ENCODE measurements at regions not wholly inside any gene's neighbourhood (a gene's known extent, or its start where the extent isn't known, plus 50 kb on each side); places are given as distances from the start of the nearest gene placed in this dataset.

DNA sequence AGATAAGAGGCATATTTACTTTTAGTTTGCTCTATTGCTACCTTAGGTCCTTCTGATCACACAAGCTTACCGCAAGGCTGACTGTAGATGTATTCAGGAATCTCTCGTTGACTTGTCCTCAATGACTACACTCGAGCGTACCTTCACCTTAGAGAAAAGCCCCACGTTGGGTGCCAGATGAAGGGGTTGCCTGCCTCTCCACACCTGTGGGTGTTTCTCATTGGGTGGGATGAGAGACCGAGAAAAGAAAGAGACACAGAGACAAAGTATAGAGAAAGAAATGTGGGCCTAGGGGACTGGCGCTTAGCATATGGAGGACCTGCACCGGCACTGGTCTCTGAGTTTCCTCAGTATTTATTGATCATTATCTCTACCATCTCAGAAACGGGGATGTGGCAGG is 51.8 kb downstream of the ASCL4 start:
- ChIA-PET POLR2A (no interaction called here), CTCF (no interaction called here)
- Histone ChIP-seq H3K4me3 (ENCODE audit: low read length) (no peak overlapping the region), H3K27ac (ENCODE audit: low read depth, low read length) (no peak overlapping the region), H3K4me1 (ENCODE audit: insufficient read depth, low read length) (no peaks in the 10 kb centered on the region), H3K36me3 (ENCODE audit: insufficient read depth, low read length) (no peaks in the 10 kb centered on the region), H3K27me3 (ENCODE audit: insufficient read depth, low read length, poor library complexity, severe bottlenecking) (no peaks in the 10 kb centered on the region), H3K9me3 (ENCODE audit: low read length) (peaks cover 7% of the 10 kb centered on the region)
- peaks cover 17 to 37% of the 10 kb centered on the region in 2 donors for H3K27me3 Mint-ChIP-seq
- H3K4me3 Mint-ChIP-seq, result no peak overlapping the region
- no peak for DNase-seq
- H3K9me3 Mint-ChIP-seq, result peaks cover 22 to 44% (median 39%) of the 10 kb centered on the region in 5 donors
- peaks cover 0 to 12% (median 2%) of the 10 kb centered on the region in 3 donors for H3K36me3 Mint-ChIP-seq
- H3K4me1 Mint-ChIP-seq, result peaks cover 0 to 2% (median 0%) of the 10 kb centered on the region in 3 donors
- H3K27ac Mint-ChIP-seq, result no peak overlapping the region

- Histone ChIP-seq H3K27ac (ENCODE audit: low read depth, low read length) (no peak overlapping the region), H3K27me3 (ENCODE audit: insufficient read depth, low read length, poor library complexity, severe bottlenecking) (no peaks in the 10 kb centered on the region), H3K4me1 (ENCODE audit: insufficient read depth, low read length) (no peaks in the 10 kb centered on the region), H3K4me3 (ENCODE audit: low read length) (no peak overlapping the region), H3K36me3 (ENCODE audit: insufficient read depth, low read length) (no peaks in the 10 kb centered on the region), H3K9me3 (ENCODE audit: low read length) (peaks cover 7% of the 10 kb centered on the region)
- CTCF ChIA-PET, result no interaction called here
- peaks cover 22 to 42% (median 27%) of the 10 kb centered on the region in 5 donors for H3K9me3 Mint-ChIP-seq
- H3K27ac Mint-ChIP-seq, result no peak overlapping the region
- no peak for DNase-seq
- H3K36me3 Mint-ChIP-seq, result peaks cover 0 to 12% (median 2%) of the 10 kb centered on the region in 3 donors
- POLR2A ChIA-PET, result no interaction called here
- no peak overlapping the region for H3K4me3 Mint-ChIP-seq
- peaks cover 17 to 45% of the 10 kb centered on the region in 2 donors for H3K27me3 Mint-ChIP-seq
- H3K4me1 Mint-ChIP-seq, result no peaks in the 10 kb centered on the region
These were observed 54.8 kb downstream of the ASCL4 start for GRCh38 chr12:107829271-107829670.

DNA sequence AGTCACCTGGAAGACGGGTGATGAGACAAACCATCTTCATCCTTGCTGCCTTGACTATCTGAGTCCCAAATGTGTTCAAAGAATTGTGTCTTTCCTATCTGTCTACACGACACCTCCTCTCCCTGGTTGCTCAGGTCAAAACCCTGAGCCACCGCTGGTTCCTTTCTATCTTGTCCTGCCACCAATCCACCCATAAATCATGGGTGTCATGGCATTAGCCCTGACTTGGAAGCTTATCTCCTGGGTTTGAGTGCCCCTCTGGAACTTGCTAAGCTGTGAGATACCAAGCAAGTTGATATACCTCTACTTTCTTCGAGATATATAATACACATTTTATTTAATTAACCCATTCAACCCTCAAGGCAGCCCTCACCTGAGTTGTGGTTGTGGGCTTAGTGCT is 57.9 kb downstream of the ASCL4 start:
- no peaks in the 10 kb centered on the region for H3K36me3 ChIP-seq (ENCODE audit: insufficient read depth, low read length)
- H3K9me3 ChIP-seq (ENCODE audit: low read length), result peaks cover 7% of the 10 kb centered on the region
- ChIA-PET CTCF (no interaction called here), POLR2A (no interaction called here)
- peak overlapping the region in 1 of 8 donors; percentile 55 for H3K27ac Mint-ChIP-seq
- H3K27me3 ChIP-seq (ENCODE audit: insufficient read depth, low read length, poor library complexity, severe bottlenecking), result no peaks in the 10 kb centered on the region
- no peak overlapping the region for H3K27ac ChIP-seq (ENCODE audit: low read depth, low read length)
- no peaks in the 10 kb centered on the region for H3K4me1 ChIP-seq (ENCODE audit: insufficient read depth, low read length)
- peaks cover 5 to 12% (median 9%) of the 10 kb centered on the region in 5 donors for H3K9me3 Mint-ChIP-seq
- peaks cover 0 to 7% (median 2%) of the 10 kb centered on the region in 3 donors for H3K36me3 Mint-ChIP-seq
- DNase-seq, result no peak
- H3K4me3 ChIP-seq (ENCODE audit: low read length), result no peak overlapping the region
- H3K4me1 Mint-ChIP-seq, result no peaks in the 10 kb centered on the region
- peaks cover 15 to 58% of the 10 kb centered on the region in 2 donors for H3K27me3 Mint-ChIP-seq
- no peak overlapping the region for H3K4me3 Mint-ChIP-seq

GRCh38 chr12:107840186-107840585 is 65.7 kb downstream of the ASCL4 start:
- H3K4me1 Mint-ChIP-seq, result peaks cover 0 to 4% (median 3%) of the 10 kb centered on the region in 3 donors
- Histone ChIP-seq H3K4me1 (ENCODE audit: insufficient read depth, low read length) (no peaks in the 10 kb centered on the region), H3K27me3 (ENCODE audit: insufficient read depth, low read length, poor library complexity, severe bottlenecking) (peaks cover 8% of the 10 kb centered on the region), H3K27ac (ENCODE audit: low read depth, low read length) (no peak overlapping the region), H3K9me3 (ENCODE audit: low read length) (no peaks in the 10 kb centered on the region), H3K36me3 (ENCODE audit: insufficient read depth, low read length) (no peaks in the 10 kb centered on the region), H3K4me3 (ENCODE audit: low read length) (no peak overlapping the region)
- H3K27me3 Mint-ChIP-seq, result peaks cover 16 to 33% of the 10 kb centered on the region in 2 donors
- H3K27ac Mint-ChIP-seq, result no peak overlapping the region
- H3K9me3 Mint-ChIP-seq, result no peaks in the 10 kb centered on the region
- no peak overlapping the region for H3K4me3 Mint-ChIP-seq
- DNase-seq, result no peak
- H3K36me3 Mint-ChIP-seq, result no peaks in the 10 kb centered on the region
- POLR2A ChIA-PET, result no interaction called here
- CTCF ChIA-PET, result no interaction called here

GRCh38 chr12:107843351-107844311 is 69.1 kb downstream of the ASCL4 start:
- POLR2A ChIA-PET, result no interaction called here
- CTCF ChIA-PET, result no interaction called here
- no peaks in the 10 kb centered on the region for H3K9me3 Mint-ChIP-seq
- H3K36me3 ChIP-seq (ENCODE audit: insufficient read depth, low read length), result no peaks in the 10 kb centered on the region
- H3K27ac ChIP-seq (ENCODE audit: low read depth, low read length), result no peak overlapping the region
- H3K4me1 Mint-ChIP-seq, result peaks cover 0 to 4% (median 3%) of the 10 kb centered on the region in 3 donors
- no peak overlapping the region for H3K4me3 ChIP-seq (ENCODE audit: low read length)
- no peak for DNase-seq
- no peaks in the 10 kb centered on the region for H3K9me3 ChIP-seq (ENCODE audit: low read length)
- H3K27me3 Mint-ChIP-seq, result peaks cover 33 to 43% of the 10 kb centered on the region in 2 donors
- peak overlapping the region in 2 of 7 donors; percentile 23 to 53 for H3K4me3 Mint-ChIP-seq
- no peaks in the 10 kb centered on the region for H3K36me3 Mint-ChIP-seq
- no peaks in the 10 kb centered on the region for H3K4me1 ChIP-seq (ENCODE audit: insufficient read depth, low read length)
- peaks cover 8% of the 10 kb centered on the region for H3K27me3 ChIP-seq (ENCODE audit: insufficient read depth, low read length, poor library complexity, severe bottlenecking)
- H3K27ac Mint-ChIP-seq, result no peak overlapping the region

- POLR2A ChIA-PET, result no interaction called here
- Mint-ChIP-seq H3K9me3 (no peaks in the 10 kb centered on the region), H3K27ac (no peak overlapping the region), H3K4me1 (peaks cover 0 to 4% (median 3%) of the 10 kb centered on the region in 3 donors), H3K36me3 (no peaks in the 10 kb centered on the region), H3K4me3 (no peak overlapping the region), H3K27me3 (peaks cover 35 to 51% of the 10 kb centered on the region in 2 donors)
- H3K4me1 ChIP-seq (ENCODE audit: insufficient read depth, low read length), result no peaks in the 10 kb centered on the region
- DNase-seq, result no peak
- H3K4me3 ChIP-seq (ENCODE audit: low read length), result no peak overlapping the region
- H3K9me3 ChIP-seq (ENCODE audit: low read length), result no peaks in the 10 kb centered on the region
- CTCF ChIA-PET, result no interaction called here
- H3K27ac ChIP-seq (ENCODE audit: low read depth, low read length), result no peak overlapping the region
- no peaks in the 10 kb centered on the region for H3K36me3 ChIP-seq (ENCODE audit: insufficient read depth, low read length)
- H3K27me3 ChIP-seq (ENCODE audit: insufficient read depth, low read length, poor library complexity, severe bottlenecking), result peaks cover 8% of the 10 kb centered on the region
These were observed 69.9 kb downstream of the ASCL4 start for GRCh38 chr12:107844312-107844921.

DNA sequence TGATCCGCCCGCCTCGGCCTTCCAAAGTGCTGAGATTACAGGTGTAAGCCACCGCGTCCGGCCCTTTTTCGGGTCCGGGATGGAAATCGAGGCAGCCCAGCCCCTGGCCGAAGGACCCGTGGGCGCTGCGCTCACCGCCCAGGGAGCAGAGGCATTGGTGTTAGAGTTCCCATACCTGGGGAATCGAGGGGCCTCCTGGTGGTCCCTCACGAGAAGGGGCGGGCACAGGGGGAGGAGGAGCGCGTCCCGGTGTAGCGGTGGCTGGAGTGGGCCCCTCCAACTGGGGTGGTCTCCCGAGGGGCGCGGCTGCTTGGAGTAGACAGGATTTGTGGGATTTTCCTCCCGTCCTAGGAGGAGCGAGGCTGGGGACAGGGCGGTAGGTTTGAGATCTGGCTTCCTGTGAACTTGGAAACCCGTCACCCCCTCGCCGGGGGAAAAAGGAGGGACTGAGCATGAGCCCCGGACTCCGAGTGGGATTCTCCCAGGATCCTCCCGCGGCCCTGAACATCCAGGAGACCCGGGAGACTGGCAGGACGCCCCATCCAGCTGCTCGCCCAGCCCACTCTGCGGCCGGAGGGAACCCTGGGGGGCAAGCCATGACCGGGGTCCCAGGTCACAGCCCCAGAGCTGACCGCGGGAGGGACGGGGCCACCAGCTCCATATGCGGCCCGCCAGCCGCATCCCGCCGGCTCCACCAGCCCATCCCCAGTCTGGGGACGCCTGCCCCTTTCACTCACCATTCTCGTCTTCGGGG is 70.9 kb downstream of the ASCL4 start:
- DNase-seq, result no peak
- Histone ChIP-seq H3K36me3 (ENCODE audit: insufficient read depth, low read length) (no peaks in the 10 kb centered on the region), H3K27ac (ENCODE audit: low read depth, low read length) (no peak overlapping the region), H3K27me3 (ENCODE audit: insufficient read depth, low read length, poor library complexity, severe bottlenecking) (peaks cover 8% of the 10 kb centered on the region), H3K9me3 (ENCODE audit: low read length) (no peaks in the 10 kb centered on the region), H3K4me3 (ENCODE audit: low read length) (no peak overlapping the region), H3K4me1 (ENCODE audit: insufficient read depth, low read length) (no peaks in the 10 kb centered on the region)
- H3K36me3 Mint-ChIP-seq, result no peaks in the 10 kb centered on the region
- no peak overlapping the region for H3K4me3 Mint-ChIP-seq
- peaks cover 0 to 4% (median 3%) of the 10 kb centered on the region in 3 donors for H3K4me1 Mint-ChIP-seq
- no peak overlapping the region for H3K27ac Mint-ChIP-seq
- CTCF ChIA-PET, result no interaction called here
- H3K9me3 Mint-ChIP-seq, result no peaks in the 10 kb centered on the region
- POLR2A ChIA-PET, result no interaction called here
- peaks cover 36 to 54% of the 10 kb centered on the region in 2 donors for H3K27me3 Mint-ChIP-seq
